ENCODE measurements at regions not wholly inside any gene's neighbourhood (a gene's known extent, or its start where the extent isn't known, plus 50 kb on each side); places are given as distances from the start of the nearest gene placed in this dataset.

GRCh38 chr20:6513599-6513998 lies 253.9 kb upstream of the BMP2 start:
- TF ChIP-seq POLR2AphosphoS5 (IDR thresholded peaks at IDR 0.05) (no peak), CTCF (IDR thresholded peaks at IDR 0.05) (no peak), POLR2A (IDR thresholded peaks at IDR 0.05) (no peak)
